Activated naive CD4-positive, alpha-beta T cell treated with anti-CD3 and anti-CD28 coated beads, Interleukin-2, amount 10 ng/mL, durations not matched to agents 7 days and 5 days (primary cell): ENCODE measurements at regions not wholly inside any gene's neighbourhood (a gene's known extent, or its start where the extent isn't known, plus 50 kb on each side); places are given as distances from the start of the nearest gene placed in this dataset.
"Not testable (repeated sequence)": the region's sequence is repeated elsewhere in the genome, so short reads cannot be mapped to it uniquely, and the experiment has no call there.

ENCODE experiments used
- CTCF ChIA-PET: fragments of 350-600 bp; sonication (Branson Sonifier 250); formaldehyde crosslinking; loops from one replicate; lab custom pipeline; 2021; ENCODE audit warnings: antibody characterized with exemption; lab: Charles Lee
- DNase-seq: peaks from one replicate; pipeline ENCODE4 v3.0.0-alpha.2; 2020
- H3K27ac Mint-ChIP-seq: one replicate; pipeline ENCODE4 v1.8.0; 2021; ENCODE audit warnings: mild to moderate bottlenecking, moderate library complexity, mixed read lengths
- H3K27me3 Mint-ChIP-seq: one replicate; pipeline ENCODE4 v1.8.0; 2021; ENCODE audit warnings: mild to moderate bottlenecking, mixed read lengths
- H3K36me3 Mint-ChIP-seq: one replicate; pipeline ENCODE4 v1.8.0; 2021; ENCODE audit warnings: mixed read lengths
- H3K4me1 Mint-ChIP-seq: one replicate; pipeline ENCODE4 v1.8.0; 2021; ENCODE audit warnings: mixed read lengths
- H3K4me3 Mint-ChIP-seq: one replicate; pipeline ENCODE4 v1.8.0; 2021; ENCODE audit warnings: mild to moderate bottlenecking, moderate library complexity, mixed read lengths
- H3K9me3 Mint-ChIP-seq: one replicate; pipeline ENCODE4 v1.8.0; 2021; ENCODE audit warnings: mixed read lengths

DNA sequence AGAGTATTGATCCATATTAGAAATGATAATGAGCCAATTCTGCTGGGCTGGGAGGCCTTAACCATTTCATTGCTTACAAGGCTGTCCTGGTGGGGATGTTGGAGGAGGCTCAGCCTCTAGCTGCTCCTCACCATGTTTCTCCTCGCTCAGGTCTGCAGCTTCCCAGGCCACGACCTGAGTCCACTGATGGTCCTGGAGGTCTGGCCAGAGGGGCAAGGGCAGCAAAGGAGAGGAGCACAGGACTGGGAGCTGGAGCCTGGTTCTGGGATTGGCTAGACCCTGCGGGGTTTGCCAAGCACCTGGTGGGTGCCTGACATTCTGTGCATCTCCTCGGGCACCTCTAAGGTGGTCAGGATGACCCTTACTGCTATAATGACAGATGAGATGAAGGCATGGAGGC lies 92.6 kb downstream of the KIF26A start:
- H3K4me1 Mint-ChIP-seq = peaks cover 24% of the 10 kb centered on the region
- no peak overlapping the region for H3K27ac Mint-ChIP-seq
- no peak overlapping the region for H3K4me3 Mint-ChIP-seq
- H3K9me3 Mint-ChIP-seq = peaks cover 26% of the 10 kb centered on the region
- DNase-seq = no peak
- H3K27me3 Mint-ChIP-seq = peaks cover 4% of the 10 kb centered on the region
- CTCF ChIA-PET = no interaction called here
- peaks cover 6% of the 10 kb centered on the region for H3K36me3 Mint-ChIP-seq

DNA sequence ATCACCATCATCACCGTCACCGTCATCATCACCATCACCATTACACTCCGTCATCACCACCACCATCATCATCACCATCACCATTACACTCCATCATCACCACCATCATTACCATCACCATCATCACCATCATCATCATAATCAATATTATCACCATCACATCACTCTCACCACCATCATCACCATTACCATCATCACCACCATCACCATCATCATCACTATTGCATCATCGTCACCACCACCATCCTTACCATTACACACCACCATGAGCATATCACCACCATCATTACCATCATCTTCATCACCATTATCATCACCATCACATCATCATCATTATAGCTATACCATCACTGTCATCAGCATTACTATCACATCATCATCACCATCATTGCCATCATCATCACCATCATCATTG lies 93.7 kb downstream of the KIF26A start:
- Mint-ChIP-seq H3K9me3 (peaks cover 27% of the 10 kb centered on the region), H3K4me1 (peaks cover 14% of the 10 kb centered on the region), H3K36me3 (peaks cover 6% of the 10 kb centered on the region), H3K4me3 (no peak overlapping the region), H3K27me3 (peaks cover 4% of the 10 kb centered on the region), H3K27ac (no peak overlapping the region)
- no peak for DNase-seq
- CTCF ChIA-PET = no interaction called here

DNA sequence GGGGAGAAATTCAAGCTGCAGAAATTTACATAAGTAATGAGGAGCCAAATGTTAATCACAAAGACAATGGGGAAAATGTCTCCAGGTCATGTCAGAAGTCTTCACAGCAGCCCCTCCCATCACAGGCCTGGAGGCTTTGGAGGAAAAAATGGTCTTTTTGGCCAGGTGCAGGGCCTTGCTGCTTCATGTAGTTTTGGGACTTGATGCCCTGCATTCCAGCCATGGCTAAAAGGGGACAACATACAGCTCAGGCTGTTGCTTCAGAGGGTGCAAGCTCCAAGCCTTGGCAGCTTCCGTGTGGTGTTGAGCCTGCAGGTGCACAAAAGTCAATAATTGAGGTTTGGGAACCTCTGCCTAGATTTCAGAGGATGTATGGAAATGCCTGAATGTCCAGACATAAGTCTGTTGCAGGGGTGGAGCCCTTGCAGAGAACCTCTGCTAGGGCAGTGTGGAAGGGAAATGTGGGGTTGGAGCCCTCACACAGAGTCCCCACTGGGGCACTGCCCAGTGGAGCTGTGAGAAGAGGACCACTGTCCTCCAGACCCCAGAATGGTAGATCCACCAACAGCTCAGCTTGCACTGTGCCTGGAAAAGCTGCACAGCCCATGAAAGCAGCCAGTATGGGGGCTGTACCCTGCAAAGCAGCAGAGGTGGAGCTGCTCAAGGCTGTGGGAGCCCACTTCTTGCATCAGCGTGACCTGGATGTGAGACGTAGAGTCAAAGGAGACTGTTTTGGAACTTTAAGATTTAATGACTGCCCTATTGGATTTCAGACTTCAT lies 95.8 kb downstream of the KIF26A start:
- DNase-seq, H3K4me3 Mint-ChIP-seq, H3K36me3 Mint-ChIP-seq, H3K27me3 Mint-ChIP-seq, H3K4me1 Mint-ChIP-seq, H3K27ac Mint-ChIP-seq, CTCF ChIA-PET: not testable (repeated sequence)
- H3K9me3 Mint-ChIP-seq = peaks cover 20% of the 10 kb centered on the region

DNA sequence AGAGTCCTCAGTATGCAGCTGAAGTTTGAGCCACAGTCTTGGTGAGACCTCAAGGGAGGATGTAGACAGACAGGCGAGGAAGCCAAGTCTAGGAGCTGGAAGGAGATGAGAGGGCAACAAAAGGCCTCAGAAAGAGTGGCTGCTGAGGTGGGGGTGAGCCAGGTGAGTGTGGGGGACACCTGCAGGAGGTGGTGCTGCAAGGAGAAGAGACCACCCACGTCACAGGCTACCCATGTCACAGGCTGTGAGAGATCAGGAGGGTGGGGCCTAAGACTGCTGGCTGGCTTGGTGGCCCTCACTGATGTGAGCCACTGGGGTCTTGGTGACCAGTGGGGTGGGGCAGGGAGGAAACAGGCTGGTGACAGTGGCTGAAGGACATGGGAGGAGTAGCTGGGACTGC lies 97.3 kb downstream of the KIF26A start:
- CTCF ChIA-PET = no interaction called here
- H3K27me3 Mint-ChIP-seq = peaks cover 4% of the 10 kb centered on the region
- H3K36me3 Mint-ChIP-seq = no peaks in the 10 kb centered on the region
- DNase-seq = peak; percentile 1
- H3K9me3 Mint-ChIP-seq = peaks cover 20% of the 10 kb centered on the region
- H3K4me3 Mint-ChIP-seq = no peak overlapping the region
- no peaks in the 10 kb centered on the region for H3K4me1 Mint-ChIP-seq
- no peak overlapping the region for H3K27ac Mint-ChIP-seq

DNA sequence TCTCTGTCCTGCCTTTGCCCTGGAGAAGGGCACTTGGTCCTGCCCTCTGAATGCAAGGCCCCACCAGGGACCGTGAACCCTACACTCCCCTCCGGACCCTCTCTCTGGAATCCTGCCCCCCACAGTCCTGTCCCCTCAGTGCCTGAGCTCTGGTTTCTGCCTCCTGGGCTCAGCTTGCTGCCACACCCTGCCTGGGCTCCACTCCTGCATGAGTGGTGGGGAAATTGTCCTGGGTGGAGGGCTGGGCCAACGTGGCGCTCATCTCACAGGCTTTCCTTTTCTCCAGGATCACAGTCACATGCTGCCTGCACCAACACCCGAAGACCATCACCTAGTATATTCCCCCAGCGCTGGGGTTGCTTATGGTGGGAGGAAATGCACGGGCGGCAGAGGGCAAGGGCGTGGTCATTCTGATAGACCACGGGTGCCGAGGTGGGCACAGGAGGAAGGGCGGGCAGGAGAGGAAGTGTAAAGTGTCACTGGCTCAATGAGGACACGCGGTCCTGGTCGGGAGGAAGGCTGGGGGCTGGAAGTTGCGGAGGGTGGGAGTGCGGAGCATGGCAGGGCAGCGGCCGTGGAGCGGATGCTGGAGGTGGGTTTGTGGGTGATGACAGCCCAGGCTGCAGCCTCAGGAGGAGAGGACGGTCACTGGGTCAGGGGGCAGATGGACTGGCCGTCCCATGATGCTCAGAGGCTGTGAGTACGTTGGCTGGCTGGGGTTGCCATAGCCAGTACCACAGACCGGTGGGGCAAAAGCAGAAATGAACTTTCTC lies 99.5 kb downstream of the KIF26A start:
- Mint-ChIP-seq H3K27ac (no peak overlapping the region), H3K9me3 (peaks cover 20% of the 10 kb centered on the region), H3K36me3 (no peaks in the 10 kb centered on the region), H3K4me3 (no peak overlapping the region), H3K4me1 (no peaks in the 10 kb centered on the region), H3K27me3 (peaks cover 4% of the 10 kb centered on the region)
- CTCF ChIA-PET = interaction anchor here (0.5 kb wide), 1 partner anchor 112 kb away, joined by 3 read pairs; no protein-coding TSS in a partner anchor
- DNase-seq = peak; percentile 8

DNA sequence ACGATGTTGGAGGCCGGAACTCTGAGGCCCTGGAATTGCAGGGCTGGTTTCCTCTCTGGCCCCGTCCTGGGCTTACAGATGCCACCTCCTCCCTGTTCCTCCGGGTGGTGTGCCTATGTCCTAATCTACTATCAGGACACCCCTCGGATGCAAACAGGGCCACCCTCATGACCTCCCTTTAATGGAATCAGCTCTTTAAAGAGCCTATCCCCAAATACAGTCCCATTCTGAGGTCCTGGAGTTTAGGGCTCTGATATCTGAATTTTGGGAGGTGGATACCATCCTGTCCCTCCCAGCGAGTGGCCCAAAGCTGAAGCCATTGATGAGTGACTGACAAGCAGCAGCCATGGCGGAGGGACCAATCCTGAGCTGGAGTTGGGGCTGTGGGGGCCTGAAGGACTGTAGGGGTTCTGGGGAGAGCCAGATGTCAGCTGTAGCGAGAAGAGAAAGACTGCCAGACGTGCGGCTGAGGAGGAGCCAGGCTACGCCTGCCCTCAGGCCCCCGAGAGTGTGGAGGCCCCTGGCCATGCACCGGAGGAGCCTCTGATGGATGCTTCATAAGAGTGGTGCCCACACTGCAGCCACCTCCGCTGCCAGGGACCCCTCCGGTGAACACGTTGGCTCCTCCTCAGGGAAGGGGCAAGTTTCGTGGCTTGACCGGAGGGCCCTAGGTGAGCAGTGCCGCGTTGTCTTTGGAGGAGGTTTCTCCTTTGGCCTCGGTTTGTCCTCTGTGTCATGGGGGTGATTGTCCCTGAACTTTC lies 100.2 kb downstream of the KIF26A start:
- no peaks in the 10 kb centered on the region for H3K4me1 Mint-ChIP-seq
- peak; percentile 14 for DNase-seq
- peaks cover 4% of the 10 kb centered on the region for H3K27me3 Mint-ChIP-seq
- no peak overlapping the region for H3K4me3 Mint-ChIP-seq
- H3K9me3 Mint-ChIP-seq = peaks cover 16% of the 10 kb centered on the region
- CTCF ChIA-PET = no interaction called here
- H3K36me3 Mint-ChIP-seq = no peaks in the 10 kb centered on the region
- H3K27ac Mint-ChIP-seq = no peak overlapping the region

DNA sequence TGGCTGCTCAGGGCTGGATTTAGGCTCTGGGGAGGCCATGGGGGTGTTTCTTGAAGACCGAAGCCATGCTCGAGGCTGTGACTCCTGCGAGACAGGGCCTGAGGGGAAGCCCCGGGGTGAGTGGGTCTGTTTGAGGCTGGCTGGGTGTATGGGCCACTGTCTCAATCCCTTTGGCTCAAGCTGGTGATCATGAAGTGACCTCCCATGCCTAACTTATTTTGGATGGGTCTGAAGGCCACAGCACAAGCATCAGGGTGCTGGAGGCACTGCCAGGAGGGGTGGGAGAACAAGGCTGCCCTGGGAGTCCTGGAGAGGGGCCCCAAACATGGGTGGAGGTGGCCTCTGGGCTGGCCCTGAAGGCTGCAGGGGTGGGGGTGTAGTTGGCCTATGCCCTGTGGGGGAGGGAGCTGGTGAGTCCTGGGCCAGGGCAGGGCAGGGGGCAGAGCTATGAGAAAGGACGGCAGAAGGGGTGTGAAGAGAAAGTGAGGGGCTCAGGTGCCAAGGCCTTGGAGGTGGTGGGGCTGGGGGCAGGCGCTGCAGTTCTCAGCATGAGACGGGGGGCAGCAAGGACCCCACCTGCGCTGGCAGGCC lies 100.9 kb downstream of the KIF26A start:
- Mint-ChIP-seq H3K9me3 (peaks cover 14% of the 10 kb centered on the region), H3K27ac (no peak overlapping the region), H3K27me3 (peaks cover 4% of the 10 kb centered on the region), H3K4me3 (no peak overlapping the region), H3K36me3 (no peaks in the 10 kb centered on the region), H3K4me1 (no peaks in the 10 kb centered on the region)
- peak; percentile 13 for DNase-seq
- CTCF ChIA-PET = no interaction called here

DNA sequence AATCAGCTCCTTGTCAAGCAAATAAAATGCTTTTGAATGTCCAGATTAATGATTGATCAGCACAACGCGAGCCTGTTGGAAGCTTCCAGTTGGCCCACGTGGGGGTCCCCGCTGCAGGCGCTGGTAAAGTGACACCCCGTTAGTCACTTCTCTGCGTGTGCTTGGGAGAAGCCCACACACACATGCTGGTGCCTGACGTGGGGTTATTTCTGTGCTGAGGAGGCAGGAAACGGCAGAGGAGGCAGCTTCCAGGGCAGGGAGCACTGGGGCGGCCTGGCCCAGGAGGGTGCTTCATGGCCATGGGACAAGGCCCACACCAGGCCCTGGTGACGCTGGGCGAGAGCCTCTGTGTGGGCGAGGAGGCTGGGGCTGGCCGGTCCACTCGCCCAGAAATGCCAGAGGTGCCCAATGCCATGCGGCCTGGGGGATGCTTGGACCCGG lies 101.5 kb downstream of the KIF26A start:
- Mint-ChIP-seq H3K27ac (no peak overlapping the region), H3K9me3 (peaks cover 11% of the 10 kb centered on the region), H3K4me1 (no peaks in the 10 kb centered on the region), H3K27me3 (peaks cover 8% of the 10 kb centered on the region), H3K36me3 (no peaks in the 10 kb centered on the region), H3K4me3 (no peak overlapping the region)
- CTCF ChIA-PET = no interaction called here
- DNase-seq = peak; percentile 4

DNA sequence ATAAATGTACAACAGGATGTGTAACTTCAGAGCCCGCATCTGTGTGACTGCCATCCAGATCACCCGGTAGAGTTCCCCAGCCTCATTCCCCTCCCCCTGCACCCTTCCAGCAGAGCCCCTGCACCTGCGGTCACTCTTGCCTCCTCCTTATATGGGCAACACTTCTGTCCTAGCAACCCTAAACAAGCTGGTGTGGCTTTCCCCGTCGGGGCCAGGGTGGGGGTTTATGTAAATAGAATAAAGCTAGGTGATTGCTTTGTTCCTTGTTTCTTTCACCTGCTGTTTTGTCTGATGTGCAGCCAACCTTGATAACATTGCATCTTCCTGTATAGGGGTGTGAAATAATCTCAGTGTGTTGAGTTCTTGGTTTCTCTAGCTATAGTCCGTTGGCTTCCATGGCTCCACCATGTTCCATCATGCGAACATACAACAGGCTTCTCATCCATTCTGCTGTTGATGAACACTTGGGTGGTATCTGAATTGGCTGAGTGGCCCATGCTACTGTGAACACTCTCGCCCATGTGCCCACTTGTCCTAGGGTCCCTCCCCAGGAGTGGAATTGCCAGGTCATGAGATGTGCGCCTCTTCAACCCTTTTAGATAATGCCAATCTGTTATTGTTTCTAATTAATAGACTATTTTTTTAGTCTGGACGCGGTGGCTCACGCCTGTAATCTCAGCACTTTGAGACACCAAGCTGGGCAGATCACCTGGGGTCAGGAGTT lies 102.2 kb downstream of the KIF26A start:
- no peaks in the 10 kb centered on the region for H3K4me1 Mint-ChIP-seq
- no peak overlapping the region for H3K4me3 Mint-ChIP-seq
- H3K27me3 Mint-ChIP-seq = peaks cover 8% of the 10 kb centered on the region
- H3K9me3 Mint-ChIP-seq = peaks cover 11% of the 10 kb centered on the region
- H3K36me3 Mint-ChIP-seq = no peaks in the 10 kb centered on the region
- peak; percentile 17 for DNase-seq
- CTCF ChIA-PET = no interaction called here
- no peak overlapping the region for H3K27ac Mint-ChIP-seq

DNA sequence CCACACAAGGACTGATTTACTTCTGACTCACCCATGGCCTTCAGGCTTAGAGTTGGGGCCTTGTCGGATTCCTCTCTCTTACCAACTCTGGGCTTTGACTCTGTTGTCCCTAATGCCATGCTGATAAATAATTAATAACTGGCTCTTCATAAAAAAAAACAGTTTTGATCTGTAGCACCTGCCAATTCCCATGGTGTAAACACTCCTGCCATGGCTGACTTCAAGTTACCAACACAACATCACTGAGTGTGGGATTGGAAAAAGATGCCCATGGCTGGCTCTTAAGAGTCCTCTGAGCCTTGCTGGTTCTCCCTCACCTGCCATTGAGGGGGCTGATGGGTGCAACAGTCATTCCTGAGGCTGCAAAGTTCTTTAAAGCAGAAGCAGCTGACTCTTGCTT lies 104.8 kb downstream of the KIF26A start:
- H3K27ac Mint-ChIP-seq = no peak overlapping the region
- DNase-seq = no peak
- H3K4me3 Mint-ChIP-seq = no peak overlapping the region
- H3K4me1 Mint-ChIP-seq = no peaks in the 10 kb centered on the region
- CTCF ChIA-PET = no interaction called here
- no peaks in the 10 kb centered on the region for H3K36me3 Mint-ChIP-seq
- H3K9me3 Mint-ChIP-seq = peaks cover 5% of the 10 kb centered on the region
- H3K27me3 Mint-ChIP-seq = peaks cover 4% of the 10 kb centered on the region

DNA sequence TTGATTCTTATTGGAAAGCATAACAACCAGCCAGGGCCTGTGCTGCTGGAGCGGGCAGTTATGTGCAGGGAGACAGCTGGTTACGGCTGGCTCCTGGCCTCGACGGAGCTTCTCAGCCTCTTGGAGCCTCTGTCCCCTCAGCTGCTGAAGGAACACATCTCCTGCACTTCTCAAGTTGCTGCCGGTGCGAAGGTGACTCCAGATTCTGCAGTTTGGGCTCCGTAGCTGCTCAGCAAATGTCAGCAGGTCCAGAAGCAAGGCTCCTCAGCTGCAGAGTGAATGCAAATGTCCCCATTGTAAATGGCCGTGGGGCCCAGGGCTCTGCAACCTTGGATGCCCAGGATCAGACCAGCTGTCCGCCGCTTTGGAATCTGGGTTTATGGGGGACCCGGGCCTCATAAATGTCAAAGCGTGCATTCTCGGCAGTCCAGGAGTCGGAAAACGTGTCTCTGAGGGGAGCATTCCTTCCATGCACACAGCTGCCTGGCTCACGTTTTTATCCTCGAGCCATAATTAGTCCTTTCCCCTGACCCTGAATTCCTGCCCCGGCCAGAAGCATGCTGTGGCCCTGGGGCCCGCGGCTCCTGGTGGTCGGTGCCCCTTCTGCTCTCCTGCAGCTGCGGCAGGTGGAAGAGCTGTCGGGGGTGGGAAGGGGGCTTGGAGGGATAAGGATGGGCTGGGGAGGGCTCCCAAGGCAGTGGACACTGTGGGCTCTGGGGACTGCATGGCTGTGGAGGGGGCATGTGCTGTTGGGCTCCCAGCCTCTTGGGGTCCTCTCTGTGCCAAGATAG lies 106.0 kb downstream of the KIF26A start:
- no peak overlapping the region for H3K4me3 Mint-ChIP-seq
- no peaks in the 10 kb centered on the region for H3K36me3 Mint-ChIP-seq
- peaks cover 4% of the 10 kb centered on the region for H3K27me3 Mint-ChIP-seq
- H3K4me1 Mint-ChIP-seq = no peaks in the 10 kb centered on the region
- CTCF ChIA-PET = no interaction called here
- peaks cover 5% of the 10 kb centered on the region for H3K9me3 Mint-ChIP-seq
- no peak overlapping the region for H3K27ac Mint-ChIP-seq
- peak; percentile 16 for DNase-seq

DNA sequence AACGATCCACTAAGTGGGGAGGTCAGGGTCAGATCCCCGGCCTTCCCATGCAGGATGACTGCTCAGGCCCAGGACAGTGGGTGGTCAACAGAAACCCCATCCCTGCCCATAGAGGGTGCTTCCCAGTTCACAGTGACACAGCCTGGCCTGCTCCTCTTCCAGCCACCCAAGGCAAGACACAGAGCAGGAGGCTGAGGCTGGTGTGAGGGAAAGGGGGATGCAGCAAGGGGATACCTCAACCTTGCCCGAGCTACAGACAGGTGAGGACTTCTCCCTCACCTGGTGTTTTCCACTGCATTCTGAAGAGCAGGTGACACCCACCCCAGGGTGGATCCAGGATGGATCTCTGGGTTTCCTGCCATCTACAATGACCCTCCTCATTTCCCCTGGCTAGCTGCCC lies 106.7 kb downstream of the KIF26A start:
- Mint-ChIP-seq H3K4me1 (no peaks in the 10 kb centered on the region), H3K9me3 (peaks cover 5% of the 10 kb centered on the region), H3K4me3 (no peak overlapping the region), H3K36me3 (no peaks in the 10 kb centered on the region), H3K27me3 (peaks cover 4% of the 10 kb centered on the region), H3K27ac (no peak overlapping the region)
- no peak for DNase-seq
- CTCF ChIA-PET = no interaction called here

DNA sequence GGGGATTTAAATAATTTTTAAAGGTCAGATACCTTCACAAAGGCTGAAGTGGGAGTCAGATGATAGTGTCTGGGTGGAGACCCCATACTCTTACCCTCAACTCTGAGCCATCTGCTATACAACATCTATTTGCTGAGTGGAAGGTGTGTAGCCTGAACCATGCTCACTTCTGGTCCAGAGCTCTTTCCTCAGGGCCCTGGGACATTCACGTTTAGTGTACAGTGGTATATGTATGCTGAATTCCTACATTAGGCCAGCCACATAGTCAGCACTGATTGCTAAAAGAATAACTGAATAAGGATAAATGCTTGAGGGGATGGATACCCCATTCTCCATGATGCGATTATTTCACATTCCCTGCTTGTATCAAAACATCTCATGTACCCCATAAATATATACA lies 107.3 kb downstream of the KIF26A start:
- peaks cover 5% of the 10 kb centered on the region for H3K9me3 Mint-ChIP-seq
- CTCF ChIA-PET = no interaction called here
- DNase-seq = no peak
- H3K27me3 Mint-ChIP-seq = peaks cover 4% of the 10 kb centered on the region
- no peaks in the 10 kb centered on the region for H3K4me1 Mint-ChIP-seq
- no peak overlapping the region for H3K4me3 Mint-ChIP-seq
- H3K27ac Mint-ChIP-seq = no peak overlapping the region
- H3K36me3 Mint-ChIP-seq = no peaks in the 10 kb centered on the region
